Amniotic stem cell (primary cell): ENCODE measurements at regions not wholly inside any gene's neighbourhood (a gene's known extent, or its start where the extent isn't known, plus 50 kb on each side); places are given as distances from the start of the nearest gene placed in this dataset.

Source experiments
- DNase-seq: peaks from one replicate; lab custom pipeline; 2025; lab: John Stamatoyannopoulos, UW

- DNase-seq = no peak
These were observed 156.0 kb downstream of the KATNAL1 start for GRCh38 chr13:30151388-30151787.

GRCh38 chr13:30149248-30149647 is 158.1 kb downstream of the KATNAL1 start:
- no peak for DNase-seq

DNA sequence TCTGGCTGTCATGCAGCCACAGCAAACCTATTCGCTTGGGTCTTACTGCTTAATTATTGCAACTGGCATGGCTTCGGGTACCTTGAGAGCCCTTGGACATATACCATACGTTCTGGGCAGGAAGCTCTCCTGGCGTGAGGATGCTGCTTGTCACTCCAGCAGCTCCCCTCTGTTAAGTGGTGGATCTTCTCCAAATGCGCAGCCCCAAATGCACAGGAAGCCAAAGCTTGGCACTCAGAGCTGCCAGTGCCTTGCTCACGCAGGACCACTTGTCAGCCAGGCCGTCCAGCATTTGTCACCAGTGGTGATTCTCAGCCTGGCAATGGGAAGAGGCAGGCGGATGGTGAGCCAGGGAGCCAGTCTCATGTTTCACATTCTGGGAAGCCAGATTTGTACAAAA is 158.6 kb downstream of the KATNAL1 start:
- DNase-seq = no peak

DNA sequence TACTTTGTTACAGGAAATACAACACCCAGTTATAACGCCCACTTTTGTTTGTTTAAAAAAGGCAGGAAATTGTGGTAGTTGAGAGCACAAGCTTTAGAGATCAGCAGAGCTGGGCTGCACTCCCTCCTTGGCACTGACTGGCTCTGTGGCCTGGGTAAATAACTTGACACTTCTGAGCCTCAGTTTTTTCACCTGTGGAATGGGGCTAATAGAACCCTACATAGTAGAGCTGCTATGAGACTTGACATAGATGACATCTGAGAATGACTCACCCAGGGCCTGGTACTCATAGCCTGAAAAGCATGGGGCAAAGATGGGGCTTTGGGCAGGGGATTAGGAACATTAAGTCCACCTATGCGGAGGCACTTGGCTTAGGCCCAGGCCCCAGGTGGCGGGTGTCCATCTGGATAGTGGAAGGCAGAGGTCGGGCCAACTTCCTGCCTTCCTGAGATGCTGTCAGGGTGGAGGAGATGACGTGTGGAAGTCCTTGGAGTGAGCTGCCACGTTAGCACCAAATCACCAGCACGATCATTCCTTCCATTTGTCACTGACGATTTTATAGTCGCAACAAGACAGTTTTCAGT is 159.1 kb downstream of the KATNAL1 start:
- no peak for DNase-seq

- DNase-seq = no peak
These were observed 159.9 kb downstream of the KATNAL1 start for GRCh38 chr13:30147421-30147820.

- DNase-seq = no peak
These were observed 160.3 kb downstream of the KATNAL1 start for GRCh38 chr13:30147015-30147414.

DNA sequence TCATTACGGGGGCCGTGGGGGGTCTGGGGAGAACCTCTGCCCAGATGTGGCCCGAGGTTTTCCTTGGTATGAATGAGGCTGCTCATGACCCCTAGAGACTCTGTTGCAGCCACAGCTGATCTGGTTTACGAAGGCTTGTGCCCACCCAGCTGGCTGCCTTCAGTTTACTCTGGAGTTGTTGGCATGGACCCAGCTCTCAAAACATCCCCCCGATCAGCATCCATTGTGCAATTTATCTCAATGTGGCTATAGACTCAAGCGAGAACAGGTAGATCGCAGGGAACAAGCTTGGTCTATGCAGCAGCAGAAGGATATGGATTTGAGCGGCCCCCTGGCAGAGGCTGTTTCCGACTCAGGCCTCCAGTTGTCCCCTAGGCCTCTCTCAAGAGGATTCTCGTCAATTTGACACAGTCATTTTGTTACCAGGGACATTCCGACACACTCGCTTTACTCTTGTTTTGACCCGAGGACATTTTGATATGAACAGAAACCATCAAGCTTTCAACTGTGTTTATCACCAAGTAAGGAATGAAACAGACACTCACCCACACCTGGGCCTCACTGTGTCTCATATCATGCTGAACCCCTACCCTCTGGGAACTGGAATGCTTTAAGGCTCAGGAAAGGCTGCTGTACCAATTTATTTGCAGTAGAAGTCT is 161.5 kb downstream of the KATNAL1 start:
- no peak for DNase-seq

DNA sequence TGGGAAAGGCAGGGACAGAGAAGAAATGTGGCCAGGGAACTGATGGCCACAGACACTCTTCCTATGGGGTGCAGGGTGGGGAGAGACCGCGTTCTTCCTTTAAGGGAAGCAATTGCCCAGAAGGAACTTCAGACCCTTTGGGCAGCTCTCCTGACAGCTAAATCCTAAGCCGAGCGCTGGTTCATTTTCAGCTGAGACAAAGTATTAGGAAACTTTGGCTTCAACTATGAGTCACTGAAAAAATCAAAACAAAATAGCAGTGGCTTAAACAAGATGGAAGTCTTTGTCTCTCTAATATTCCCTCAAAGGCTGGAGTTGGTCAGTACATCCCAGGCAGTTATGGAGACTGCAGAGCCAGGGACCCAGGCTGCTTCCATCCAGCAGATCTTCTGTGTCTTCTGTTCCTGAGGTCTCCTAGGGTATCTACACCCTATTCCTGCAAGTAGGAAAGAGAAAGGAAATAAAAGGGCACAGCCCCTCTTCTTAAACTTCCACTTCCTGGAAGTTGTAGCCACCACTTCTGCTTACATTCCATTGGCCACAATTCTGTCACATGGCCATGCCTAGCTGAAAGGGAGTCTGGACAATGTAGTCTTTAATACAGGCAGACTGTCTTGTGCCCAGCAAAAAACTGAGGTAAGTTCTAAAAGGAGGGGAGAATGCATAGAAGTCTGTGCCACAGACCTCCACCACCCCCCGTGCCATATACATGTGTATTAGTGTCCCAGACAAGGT is 163.5 kb downstream of the KATNAL1 start:
- peak; percentile 32 for DNase-seq

GRCh38 chr13:30142486-30143211 is 164.7 kb downstream of the KATNAL1 start:
- DNase-seq = peak; percentile 68

GRCh38 chr13:30141775-30142485 is 165.4 kb downstream of the KATNAL1 start:
- no peak for DNase-seq

DNA sequence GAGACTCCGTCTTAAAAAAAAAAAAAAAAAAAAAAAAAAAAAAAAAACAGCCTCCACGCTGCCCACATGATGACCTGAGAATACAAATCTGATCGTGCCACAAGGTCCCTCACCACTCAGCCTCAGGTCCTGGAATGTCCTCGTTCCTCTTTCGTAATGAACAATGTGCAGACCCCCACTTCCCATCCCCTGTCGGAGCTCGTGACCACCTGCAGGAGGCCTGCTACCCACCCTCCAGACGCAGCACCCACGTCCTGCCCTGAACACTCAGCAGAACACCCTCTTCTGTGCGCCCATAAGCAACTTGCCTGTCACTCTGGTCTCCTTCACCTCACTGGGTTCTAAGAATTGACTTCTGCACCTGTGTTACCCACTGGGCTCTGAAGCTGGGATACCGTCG is 166.4 kb downstream of the KATNAL1 start:
- DNase-seq = no peak

DNA sequence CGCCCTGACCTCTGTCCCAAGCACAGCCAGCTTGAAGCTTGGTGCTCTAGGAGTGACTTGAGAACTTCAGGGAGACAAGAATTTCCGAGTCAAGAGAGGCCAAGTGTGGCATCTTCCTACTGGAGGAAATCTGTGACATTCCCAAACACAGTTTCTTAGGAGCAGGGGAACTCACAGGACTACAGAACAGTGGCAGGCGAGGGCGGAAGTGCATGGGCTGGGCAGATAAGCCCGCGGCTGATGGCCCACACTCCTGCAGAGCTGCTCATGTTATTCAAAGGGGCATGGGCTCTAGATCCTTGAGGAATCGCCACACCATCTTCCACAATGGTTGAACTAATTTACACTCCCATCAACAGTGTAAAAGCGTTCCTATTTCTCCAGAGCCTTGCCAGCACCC is 168.8 kb downstream of the KATNAL1 start:
- DNase-seq = no peak

DNA sequence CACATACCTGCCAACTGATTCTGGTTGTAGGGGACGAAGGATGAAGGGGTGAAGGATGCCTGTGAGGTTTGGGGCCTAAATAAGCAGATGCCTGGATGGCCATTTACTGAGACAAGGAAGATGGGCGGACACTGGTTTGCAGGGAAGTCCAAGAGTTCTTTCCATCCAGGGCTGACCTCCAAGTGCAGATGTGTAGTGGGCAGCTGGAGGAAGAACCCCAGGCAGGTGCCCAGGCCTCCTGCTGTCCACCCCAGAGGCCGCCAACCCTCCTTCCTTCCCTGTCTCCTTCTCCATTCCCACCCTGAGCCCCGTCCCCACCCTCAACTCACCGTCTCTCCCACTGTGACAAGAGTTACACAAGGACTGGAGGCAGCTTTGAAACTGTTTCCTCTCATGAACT is 171.5 kb downstream of the KATNAL1 start:
- DNase-seq = no peak

GRCh38 chr13:30135351-30135750 is 172.0 kb downstream of the KATNAL1 start:
- DNase-seq = no peak

DNA sequence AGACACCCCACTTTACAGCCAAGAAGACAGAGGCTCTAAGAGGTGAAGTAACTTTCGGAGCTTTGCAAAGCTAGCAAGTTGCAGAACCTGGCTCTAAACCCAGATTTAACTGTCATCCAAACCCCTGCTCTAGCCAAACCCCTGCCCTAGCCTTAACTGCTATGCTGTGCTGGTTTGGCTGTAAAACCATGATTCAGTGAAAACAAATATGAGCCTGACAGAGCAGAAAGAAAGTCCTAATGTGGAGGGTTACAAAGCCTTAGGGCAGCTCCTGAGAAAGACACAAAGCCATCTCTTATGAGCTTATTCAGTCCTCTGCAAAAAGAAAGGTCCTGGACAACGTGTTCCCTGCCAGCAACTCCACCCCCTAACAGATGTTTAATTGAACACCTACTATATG is 172.8 kb downstream of the KATNAL1 start:
- DNase-seq = no peak

GRCh38 chr13:30133996-30134395 is 173.4 kb downstream of the KATNAL1 start:
- no peak for DNase-seq

GRCh38 chr13:30133554-30133912 is 173.8 kb downstream of the KATNAL1 start:
- no peak for DNase-seq

GRCh38 chr13:30132623-30133553 is 174.5 kb downstream of the KATNAL1 start:
- DNase-seq = peak; percentile 85

GRCh38 chr13:30129411-30129810 is 177.9 kb downstream of the KATNAL1 start:
- DNase-seq = no peak

DNA sequence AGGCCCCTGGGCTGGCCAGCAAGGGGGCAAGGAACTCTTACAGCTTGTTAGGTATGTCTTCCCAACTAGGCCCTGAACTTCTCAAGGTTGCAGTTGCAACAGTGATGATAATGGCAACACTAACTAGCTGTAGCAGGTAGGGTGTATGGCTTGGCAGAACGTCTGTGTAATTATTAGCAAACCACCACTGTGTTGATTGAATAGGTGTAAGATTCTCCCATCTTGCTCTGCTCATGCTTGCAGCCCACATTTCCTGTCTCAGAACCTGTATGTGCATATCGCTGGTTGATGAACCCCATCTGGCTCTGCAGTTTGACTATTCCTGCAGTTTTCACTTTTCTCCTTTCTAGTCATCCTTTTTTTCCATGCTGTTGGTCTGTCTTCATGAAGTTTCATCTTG is 178.8 kb downstream of the KATNAL1 start:
- no peak for DNase-seq

GRCh38 chr13:30128095-30128494 is 179.3 kb downstream of the KATNAL1 start:
- no peak for DNase-seq
